Kidney tubule cell (primary cell): ENCODE measurements at regions not wholly inside any gene's neighbourhood (a gene's known extent, or its start where the extent isn't known, plus 50 kb on each side); places are given as distances from the start of the nearest gene placed in this dataset.

Experiments used
- DNase-seq: peaks from one replicate; pipeline ENCODE4 v3.0.0-alpha.2; 2018; ENCODE audit warnings: low spot score

DNA sequence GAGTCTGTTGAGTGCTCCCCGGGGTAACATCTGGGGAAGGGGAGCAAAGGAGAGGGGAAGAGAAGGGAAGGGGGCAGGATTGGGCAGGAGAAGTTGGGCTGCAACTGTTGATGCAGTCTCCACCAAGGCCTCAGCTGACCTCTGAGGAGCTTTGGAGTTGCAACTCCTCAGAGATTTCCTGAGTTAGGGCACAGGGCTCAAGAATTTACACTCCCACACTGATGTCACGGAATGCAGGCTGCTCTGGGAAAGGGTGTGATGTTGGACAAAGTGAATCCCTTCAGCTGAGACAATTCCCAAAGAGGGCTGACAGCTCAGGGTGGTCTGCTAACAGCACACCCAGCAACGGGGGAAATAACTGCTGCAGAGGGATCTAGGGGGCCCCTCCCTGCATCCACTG, 295.6 kb downstream of the PCNX1 start:
- DNase-seq: no peak

DNA sequence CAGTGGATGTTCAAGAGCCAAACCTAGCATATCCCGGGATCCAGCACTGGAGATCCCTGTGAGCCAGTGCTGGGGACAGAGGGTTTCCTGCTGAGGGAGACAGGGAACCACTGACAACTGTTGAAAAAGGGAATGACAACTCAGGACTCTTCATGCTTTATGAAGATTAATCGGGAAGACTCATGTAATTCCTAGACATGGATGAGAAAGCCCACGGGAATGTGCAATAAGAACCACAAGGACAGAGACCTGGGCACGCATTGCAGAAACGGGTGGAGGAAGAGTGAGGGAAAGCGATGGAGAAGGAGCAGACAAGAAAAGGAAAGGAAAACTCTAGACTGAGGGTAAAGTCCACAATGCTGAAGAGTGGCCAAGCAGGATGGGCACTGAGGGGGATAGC, 296.0 kb downstream of the PCNX1 start:
- peak; percentile 66 for DNase-seq

DNA sequence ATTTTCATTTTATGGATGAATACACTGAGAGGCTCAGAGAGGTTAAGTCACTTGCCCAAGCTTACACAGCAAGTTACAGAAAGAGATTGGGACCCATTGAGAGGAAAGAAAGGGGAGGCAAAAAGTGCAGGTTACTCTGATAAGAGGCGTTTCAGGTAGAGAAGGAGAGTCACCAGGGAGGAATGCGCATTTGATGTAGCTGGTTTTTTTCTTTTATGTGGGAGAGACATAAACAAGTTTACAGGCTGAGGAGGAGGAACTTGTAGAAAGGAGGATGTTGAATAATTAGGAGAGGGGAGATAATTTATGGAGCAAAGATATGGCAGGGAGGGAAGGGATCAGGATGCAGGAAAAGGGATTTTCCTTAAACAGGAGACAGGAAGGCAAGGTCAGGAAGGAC, 297.0 kb downstream of the PCNX1 start:
- peak; percentile 14 for DNase-seq

- no peak for DNase-seq
Observed at GRCh38 chr14:71204768-71205167, 297.5 kb downstream of the PCNX1 start.

DNA sequence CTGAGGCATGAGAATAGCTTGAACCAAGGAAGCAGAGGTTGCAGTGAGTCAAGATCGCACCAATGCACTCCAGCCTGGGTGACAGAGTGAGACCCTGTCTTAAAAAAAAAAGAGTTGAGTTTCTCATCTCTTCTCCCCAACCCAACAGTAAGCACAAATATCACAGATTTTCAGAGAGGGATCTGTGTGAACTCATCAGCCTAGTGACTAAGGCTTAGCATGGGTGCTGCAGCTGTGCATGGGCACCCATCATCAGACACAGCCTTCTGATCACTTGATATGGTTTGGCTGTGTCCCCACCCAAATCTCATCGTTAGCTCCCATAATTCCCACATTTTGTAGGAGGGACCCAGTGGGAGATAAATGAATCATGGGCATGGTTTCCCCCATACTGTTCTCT, 298.9 kb downstream of the PCNX1 start:
- no peak for DNase-seq

DNA sequence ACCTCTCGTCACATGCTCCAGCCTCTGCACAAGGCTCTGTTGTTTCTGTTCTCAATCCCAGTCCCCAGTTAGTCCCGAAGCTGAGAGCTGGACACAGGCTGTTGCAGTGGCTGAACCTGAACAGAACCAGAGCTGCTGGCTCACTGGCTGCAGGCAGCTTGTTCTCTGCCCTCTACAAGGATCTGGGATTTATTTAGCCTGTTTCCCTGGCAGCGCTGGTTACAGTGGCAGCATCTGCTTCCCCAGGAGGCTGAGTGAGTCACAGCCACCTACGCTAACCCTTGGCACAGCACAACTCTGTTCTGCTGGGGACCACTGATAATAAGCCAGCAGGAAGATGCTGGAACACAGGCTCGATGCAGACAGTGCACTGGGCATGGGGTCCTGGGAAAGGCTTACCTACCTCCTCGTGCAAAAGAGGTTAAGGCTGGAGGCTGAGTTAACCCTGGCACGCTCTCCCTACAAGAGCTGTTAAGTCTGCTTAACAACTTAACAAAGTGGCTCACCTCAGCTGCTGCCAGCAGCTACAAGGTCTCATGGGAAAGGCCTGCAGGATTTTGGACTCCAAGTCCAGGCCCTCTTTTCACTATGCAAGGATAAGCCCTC, 299.6 kb downstream of the PCNX1 start:
- peak; percentile 84 for DNase-seq

DNA sequence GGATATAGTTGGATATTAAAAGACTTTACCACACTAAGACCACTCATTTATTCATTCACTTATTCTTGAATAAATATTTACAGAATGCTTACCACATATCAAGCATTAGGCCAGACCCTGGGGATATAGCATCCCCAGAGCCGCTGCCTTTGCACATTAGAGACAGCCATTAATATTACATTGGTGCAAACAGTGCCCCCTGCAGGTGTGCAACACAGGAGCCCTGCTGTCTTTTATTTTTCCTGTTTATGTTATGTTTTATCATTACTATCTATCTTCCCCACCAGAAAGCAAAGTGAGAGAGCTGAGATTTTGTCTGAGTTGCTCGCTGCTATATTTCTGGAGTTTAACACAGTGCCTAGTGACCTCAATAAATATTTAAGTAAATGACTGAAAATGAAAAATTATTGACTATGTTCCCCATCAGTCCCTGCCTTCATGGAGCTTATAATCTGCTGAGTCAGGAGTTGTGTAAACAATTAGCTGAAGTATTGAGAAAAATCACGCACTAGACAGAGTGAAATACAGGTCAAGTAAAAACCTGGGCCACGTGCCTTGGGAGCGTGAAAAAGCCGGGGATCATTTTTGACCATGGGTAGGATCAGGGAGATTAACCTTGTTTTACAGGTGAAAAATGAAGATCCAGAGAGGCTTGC, 301.6 kb downstream of the PCNX1 start:
- DNase-seq: no peak

GRCh38 chr14:71209888-71210287, 302.6 kb downstream of the PCNX1 start:
- DNase-seq: no peak

DNA sequence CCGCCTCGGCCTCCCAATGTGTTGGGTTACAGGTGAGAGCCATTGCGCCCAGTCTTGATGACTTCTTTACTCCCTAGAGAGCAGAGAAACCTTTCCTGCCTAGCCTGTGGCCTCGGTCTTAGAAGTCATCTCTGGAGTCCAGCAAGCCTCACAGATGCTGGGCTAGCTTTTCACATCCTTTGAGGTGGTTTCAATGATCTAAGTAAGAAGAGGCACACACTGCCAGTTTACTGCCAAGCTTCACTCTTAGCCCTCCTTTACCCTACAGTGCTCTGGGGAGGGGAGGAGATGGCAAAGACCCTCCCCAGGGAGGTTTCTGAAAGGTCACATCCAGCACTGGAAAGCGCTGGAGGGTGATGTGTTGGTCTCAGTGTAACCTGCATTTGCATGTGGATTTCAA, 304.8 kb downstream of the PCNX1 start:
- no peak for DNase-seq

GRCh38 chr14:71212683-71213107, 305.4 kb downstream of the PCNX1 start:
- DNase-seq: no peak

DNA sequence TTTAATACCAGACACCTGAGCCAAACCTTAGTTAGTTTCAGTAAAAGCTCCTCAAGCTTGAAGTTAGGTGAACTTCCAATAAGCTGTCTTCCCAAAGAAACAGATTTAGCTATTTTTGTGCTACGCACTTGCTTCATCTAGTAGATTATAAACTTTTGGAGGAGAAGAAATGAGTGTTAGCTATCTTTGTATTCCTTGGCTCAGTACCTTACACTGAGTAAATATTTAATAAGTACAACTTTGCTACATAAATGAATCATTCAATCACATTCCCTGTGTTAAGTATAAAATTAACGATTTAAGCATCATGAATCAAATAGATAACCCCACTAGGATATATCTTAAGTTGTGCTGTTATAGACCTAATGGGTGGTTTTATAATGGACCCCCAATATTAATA, 307.0 kb downstream of the PCNX1 start:
- peak; percentile 34 for DNase-seq

GRCh38 chr14:71220462-71220861, 313.2 kb downstream of the PCNX1 start:
- no peak for DNase-seq

- DNase-seq: no peak
Observed at GRCh38 chr14:71221119-71221518, 313.9 kb downstream of the PCNX1 start.

DNA sequence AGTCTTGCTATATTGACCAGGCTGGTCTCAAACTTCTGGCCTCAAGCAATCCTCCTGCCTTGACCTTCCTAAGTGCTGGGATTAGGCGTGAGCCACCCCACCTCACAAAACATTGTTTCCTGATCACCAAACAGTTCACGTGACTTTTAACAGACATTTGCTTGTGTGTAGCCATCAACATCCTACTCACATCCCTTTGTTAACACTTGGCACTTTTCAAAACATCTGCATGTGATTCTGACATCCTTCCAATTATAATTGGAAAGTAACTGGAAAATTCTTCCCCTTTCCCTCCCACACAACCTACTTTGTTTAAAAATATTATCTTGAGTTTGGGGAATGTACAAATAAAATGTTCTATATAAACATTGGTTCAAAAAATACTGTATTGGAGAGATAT, 317.9 kb downstream of the PCNX1 start:
- DNase-seq: no peak

- peak; percentile 40 for DNase-seq
Observed at GRCh38 chr14:71228711-71229110, 321.5 kb downstream of the PCNX1 start.

GRCh38 chr14:71229875-71230274, 322.6 kb downstream of the PCNX1 start:
- no peak for DNase-seq

GRCh38 chr14:71230897-71231296, 323.6 kb downstream of the PCNX1 start:
- DNase-seq: no peak

DNA sequence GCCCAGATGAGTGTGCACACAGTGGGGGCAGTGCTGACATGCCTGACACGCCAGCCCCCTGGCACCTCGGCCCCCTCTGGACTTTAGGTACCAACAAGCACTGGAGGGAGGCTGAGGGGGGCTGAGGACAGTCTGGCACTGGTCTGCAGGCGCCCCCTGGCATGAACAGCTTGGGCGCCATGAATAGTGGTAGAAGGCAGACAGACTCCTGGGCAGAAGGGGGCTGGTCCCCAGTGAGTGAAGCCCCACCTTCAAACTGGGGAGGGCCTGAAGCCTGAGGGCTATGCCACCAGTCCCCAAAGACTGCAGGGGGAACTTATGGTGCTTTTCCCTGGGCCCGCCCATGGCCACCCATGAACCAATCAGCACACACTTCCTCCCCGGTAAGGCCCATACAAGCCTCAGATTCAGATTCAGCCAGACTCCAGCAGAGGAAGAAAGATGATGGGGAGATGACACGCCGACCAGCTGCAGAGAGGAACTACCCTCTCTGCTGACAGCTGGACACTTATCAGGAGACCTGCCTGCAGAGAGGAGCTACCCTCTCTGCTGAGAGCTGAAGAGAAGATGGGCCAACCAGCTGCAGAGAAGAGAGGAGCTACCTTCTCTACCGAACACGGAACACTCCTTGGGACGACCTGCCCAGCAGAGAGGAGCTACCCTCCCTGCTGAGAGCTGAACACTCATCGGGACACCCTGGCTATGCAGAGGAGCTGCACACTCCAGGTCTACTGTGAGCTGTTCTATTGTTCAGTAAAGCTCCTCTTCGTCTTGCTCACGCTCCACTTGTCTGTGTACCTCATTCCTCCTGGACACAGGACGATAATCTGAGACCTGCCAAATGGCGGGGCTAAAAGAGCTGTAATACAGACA, 324.5 kb downstream of the PCNX1 start:
- DNase-seq: no peak

GRCh38 chr14:71232506-71232905, 325.2 kb downstream of the PCNX1 start:
- no peak for DNase-seq

- DNase-seq: peak; percentile 4
Observed at GRCh38 chr14:71235875-71236274, 328.6 kb downstream of the PCNX1 start.

GRCh38 chr14:71236487-71236886, 329.2 kb downstream of the PCNX1 start:
- DNase-seq: no peak

DNA sequence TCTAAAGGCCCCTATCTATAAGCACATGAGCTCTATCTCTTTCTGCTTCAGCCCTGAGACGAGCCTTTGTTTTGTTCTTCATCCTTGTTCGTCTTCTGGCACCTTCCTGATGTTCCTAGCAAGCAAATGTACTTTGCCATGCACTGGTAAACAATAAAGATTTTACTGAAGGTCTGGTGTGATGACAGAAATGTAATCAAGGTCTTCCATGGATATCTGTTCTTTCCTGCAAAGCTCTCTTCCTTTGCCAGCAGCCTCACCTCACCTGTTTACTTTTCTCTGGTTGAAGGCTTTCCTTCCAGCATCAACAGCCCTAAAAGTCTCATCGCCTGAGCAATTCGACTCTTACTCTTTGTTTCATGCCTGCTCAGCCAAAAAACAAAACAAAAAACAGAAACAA, 330.3 kb downstream of the PCNX1 start:
- no peak for DNase-seq

DNA sequence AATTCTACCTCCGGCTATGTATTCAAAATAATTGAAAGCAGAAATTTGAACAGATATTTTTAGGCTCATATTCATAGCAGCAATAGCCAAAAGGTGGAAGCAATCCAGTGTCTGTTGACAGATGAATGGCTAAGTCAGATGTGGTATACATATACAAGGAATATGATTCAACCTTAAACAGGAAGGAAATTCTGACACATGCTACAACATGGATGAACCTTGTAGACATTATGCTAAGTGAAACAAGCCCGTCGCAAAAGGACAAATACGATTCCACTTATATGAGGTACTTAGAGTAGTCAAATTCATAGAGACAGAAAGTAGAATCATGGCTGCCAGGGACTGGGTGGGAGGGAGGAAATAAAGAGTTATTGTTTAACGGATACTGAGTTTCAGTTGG, 331.6 kb downstream of the PCNX1 start:
- DNase-seq: no peak
